IMR-90 (cell line): ENCODE measurements at regions not wholly inside any gene's neighbourhood (a gene's known extent, or its start where the extent isn't known, plus 50 kb on each side); places are given as distances from the start of the nearest gene placed in this dataset.

Experiments used
- ATAC-seq: fragments of 200-7000 bp; cut with Tn5 transposase; 2 replicates; pipeline ENCODE4 v1.9.1; 2020; ENCODE audit warnings: low read depth, mild to moderate bottlenecking, moderate library complexity
- BruUV-seq: library from RNA; stranded (reverse); fragments of 400-500 nt; replicated peaks from 2 replicates; lab custom pipeline; 2021; lab: Mats Ljungman, UMichigan
- CTCF ChIA-PET: fragments of 300-600 bp; formaldehyde crosslinking; extraction: SDS; loops from one replicate; lab custom pipeline; 2021; ENCODE audit warnings: antibody characterized with exemption; lab: Yijun Ruan, JAX
- POLR2A ChIA-PET: fragments of 300-600 bp; sonication (Branson Sonifier 250); formaldehyde crosslinking; loops from one replicate; lab custom pipeline; 2022; ENCODE audit warnings: antibody characterized with exemption; ENCODE audit not compliant: unreplicated experiment; lab: Charles Lee
- DNase-seq: peaks from one replicate; pipeline ENCODE4 v3.0.0; 2013
- H2AFZ ChIP-seq: replicated peaks from 2 replicates; pipeline ENCODE3; 2013; ENCODE audit warnings: low read length, mild to moderate bottlenecking; ENCODE audit not compliant: poor library complexity
- H2AK5ac ChIP-seq: 2 replicates; pipeline ENCODE4 v1.6.1; 2013; ENCODE audit warnings: low read depth, low read length, inconsistent platforms
- H2AK9ac ChIP-seq: replicated peaks from 2 replicates; pipeline ENCODE3; 2013; ENCODE audit warnings: mild to moderate bottlenecking, low read depth, low read length, moderate library complexity; ENCODE audit not compliant: poor library complexity
- H2BK120ac ChIP-seq: 2 replicates; pipeline ENCODE4 v1.6.1; 2013; ENCODE audit warnings: low read depth, low read length, inconsistent platforms
- H2BK15ac ChIP-seq: 3 replicates; pipeline ENCODE4 v1.6.1; 2013; ENCODE audit warnings: low read depth, low read length, inconsistent platforms
- H2BK20ac ChIP-seq: 2 replicates; pipeline ENCODE4 v1.6.1; 2013; ENCODE audit warnings: low read depth, mild to moderate bottlenecking, inconsistent platforms, low read length, moderate library complexity
- H2BK5ac ChIP-seq: 2 replicates; pipeline ENCODE4 v1.6.1; 2013; ENCODE audit warnings: mild to moderate bottlenecking, low read depth, low read length, inconsistent platforms; ENCODE audit not compliant: poor library complexity, severe bottlenecking
- H3K14ac ChIP-seq: replicated peaks from 2 replicates; pipeline ENCODE4 v1.6.1; 2013; ENCODE audit warnings: low read depth, low read length, inconsistent platforms
- H3K18ac ChIP-seq: 2 replicates; pipeline ENCODE4 v1.6.1; 2013; ENCODE audit warnings: low read depth, low read length, control low read depth
- H3K23ac ChIP-seq: 2 replicates; pipeline ENCODE4 v1.6.1; 2013; ENCODE audit warnings: low read depth, low read length, inconsistent platforms
- H3K27ac ChIP-seq: 2 replicates; pipeline ENCODE4 v1.5.1; 2013; ENCODE audit warnings: mild to moderate bottlenecking, control low read depth, low read length; ENCODE audit not compliant: insufficient read depth
- H3K27me3 ChIP-seq: 2 replicates; pipeline ENCODE4 v1.6.1; 2013; ENCODE audit warnings: low read length; ENCODE audit not compliant: control insufficient read depth, insufficient read depth
- H3K36me3 ChIP-seq: 2 replicates; pipeline ENCODE4 v1.6.1; 2013; ENCODE audit warnings: low read length, mixed read lengths; ENCODE audit not compliant: control insufficient read depth, insufficient read depth
- H3K4ac ChIP-seq: 2 replicates; pipeline ENCODE4 v1.6.1; 2013; ENCODE audit warnings: low read depth, low read length, inconsistent platforms
- H3K4me1 ChIP-seq: 2 replicates; pipeline ENCODE4 v1.6.1; 2013; ENCODE audit warnings: low read length, mixed read lengths; ENCODE audit not compliant: control insufficient read depth, insufficient read depth
- H3K4me2 ChIP-seq: 2 replicates; pipeline ENCODE4 v1.6.1; 2013; ENCODE audit warnings: low read depth, mild to moderate bottlenecking, control low read depth, low read length, moderate library complexity
- H3K4me3 ChIP-seq: 2 replicates; pipeline ENCODE4 v1.5.1; 2013; ENCODE audit warnings: low read depth, mild to moderate bottlenecking, control low read depth, low read length, moderate library complexity; ENCODE audit not compliant: insufficient read depth
- H3K56ac ChIP-seq: 2 replicates; pipeline ENCODE4 v1.6.1; 2013; ENCODE audit warnings: low read length, inconsistent platforms; ENCODE audit not compliant: insufficient read depth; ENCODE audit errors: extremely low read depth
- H3K79me1 ChIP-seq, 2 experiments: 2 replicates each; pipeline ENCODE4 v1.6.1; 2013; ENCODE audit warnings: low read length in 2 of 2, inconsistent platforms in 1 of 2, low read depth in 1 of 2
- H3K9ac ChIP-seq: 2 replicates; pipeline ENCODE4 v1.6.1; 2013; ENCODE audit warnings: low read depth, low read length, control low read depth
- H3K9me1 ChIP-seq: 2 replicates; pipeline ENCODE4 v1.6.1; 2013; ENCODE audit warnings: low read length, inconsistent platforms; ENCODE audit not compliant: insufficient read depth
- H3K9me3 ChIP-seq: 2 replicates; pipeline ENCODE4 v1.6.1; 2013; ENCODE audit warnings: low read length; ENCODE audit not compliant: control insufficient read depth, insufficient read depth
- H4K20me1 ChIP-seq: 2 replicates; pipeline ENCODE4 v1.6.1; 2013; ENCODE audit warnings: low read length, inconsistent platforms; ENCODE audit not compliant: insufficient read depth
- H4K5ac ChIP-seq: 2 replicates; pipeline ENCODE4 v1.6.1; 2013; ENCODE audit warnings: mild to moderate bottlenecking, low read depth, low read length, control low read depth
- H4K8ac ChIP-seq, 2 experiments: 2 replicates each; pipeline ENCODE4 v1.6.1; 2013; ENCODE audit warnings: low read depth in 2 of 2, low read length in 2 of 2, control low read depth in 1 of 2, inconsistent platforms in 1 of 2
- H4K91ac ChIP-seq: 2 replicates; pipeline ENCODE4 v1.6.1; 2013; ENCODE audit warnings: low read depth, low read length, inconsistent platforms; ENCODE audit not compliant: insufficient read depth
- CEBPB ChIP-seq: IDR thresholded peaks from 2 replicates; pipeline ENCODE4 v1.6.1; 2012; ENCODE audit warnings: low read depth, low read length, improper control_type of control experiment
- FOS ChIP-seq: fragments of 150-350 bp; IDR thresholded peaks from 2 replicates; pipeline ENCODE4 v1.6.1; 2016; ENCODE audit warnings: low read depth, low read length
- MAFK ChIP-seq: IDR thresholded peaks from 2 replicates; pipeline ENCODE4 v1.6.1; 2012; ENCODE audit warnings: low read depth, low read length, improper control_type of control experiment
- MAZ ChIP-seq: IDR thresholded peaks from 2 replicates; pipeline ENCODE4 v1.6.1; 2012; ENCODE audit warnings: low read depth, mild to moderate bottlenecking, low read length, improper control_type of control experiment, moderate library complexity, borderline replicate concordance
- NFE2L2 ChIP-seq: fragments of 150-350 bp; IDR thresholded peaks from 2 replicates; pipeline ENCODE4 v1.6.1; 2016; ENCODE audit warnings: low read depth, mild to moderate bottlenecking, low read length
- RCOR1 ChIP-seq: IDR thresholded peaks from 2 replicates; pipeline ENCODE4 v1.6.1; 2012; ENCODE audit warnings: mild to moderate bottlenecking, low read length, improper control_type of control experiment; ENCODE audit not compliant: insufficient replicate concordance
- WGBS, 2 experiments: methylation state at CpG; one replicate each; pipeline versions ENCODE4 v1.1.5 to v1.1.7; 2013; ENCODE audit warnings: missing lambda C conversion rate in 2 of 2; ENCODE audit not compliant: insufficient read length in 1 of 2; ENCODE audit errors: extremely low coverage in 2 of 2; 5-methylcytosine and 5-hydroxymethylcytosine counted together
- dilution Hi-C: fragments of 300-500 bp; cut with HindIII; formaldehyde crosslinking; loops from one replicate; pipeline ENCODE4 v1.14.3; 2018; ENCODE audit warnings: low sequenced_read_pairs; ENCODE audit not compliant: unreplicated experiment
- in situ Hi-C: fragments of 300-500 bp; cut with MboI; formaldehyde crosslinking; loops from 3 replicates; pipeline ENCODE4 v1.14.3; 2019; ENCODE audit warnings: low sequenced_read_pairs, inconsistent platforms, mixed read lengths
- intact Hi-C: fragments of 100-400 bp; cut with micrococcal nuclease; formaldehyde crosslinking; loops from 2 replicates; pipeline ENCODE4 v1.10.0; 2022
- TF ChIP-seq, protein P1 (sequence below): fragments of 150-350 bp; IDR thresholded peaks from 2 replicates; pipeline ENCODE4 v1.6.1; 2017; ENCODE audit warnings: mild to moderate bottlenecking, antibody characterized with exemption, low read length, low read depth
- TF ChIP-seq, protein P2 (sequence below): conservative IDR thresholded peaks from 2 replicates; pipeline ENCODE4 v1.5.1; 2012; ENCODE audit warnings: mild to moderate bottlenecking, low read depth, low read length, improper control_type of control experiment

DNA sequence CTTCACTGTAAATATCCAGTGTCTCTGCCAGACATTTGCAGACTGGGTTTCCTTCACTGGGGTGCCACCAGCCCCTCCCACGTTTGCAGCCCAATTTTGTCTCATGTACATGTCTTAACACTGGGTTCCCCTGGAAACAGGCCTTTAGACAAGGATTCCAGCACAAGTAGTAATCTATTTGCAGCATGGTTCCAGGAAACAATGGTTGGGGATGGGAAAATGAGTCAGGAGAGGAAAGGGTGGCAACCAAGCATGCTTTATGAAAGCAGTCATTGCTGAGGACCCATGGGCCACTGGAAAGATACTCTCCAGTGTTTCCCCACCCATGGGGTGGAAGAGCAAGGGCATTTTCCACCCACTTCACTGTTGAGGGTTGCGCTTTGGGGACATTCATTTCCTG, 53.6 kb upstream of the FARP1 start:
- Histone ChIP-seq H3K9me3 (peaks cover 5% of the 10 kb centered on the region), H4K91ac (0 out of 2 replicates have a peak overlapping the region, but pooled peaks have one; percentile 31), H3K14ac (peak overlapping the region; percentile 41), H3K23ac (peak overlapping the region; percentile 45; the same call in 1 of the 2 replicates), H2AK5ac (peak overlapping the region; percentile 66; the same call in 1 of the 2 replicates), H2AFZ (peak overlapping the region; percentile 64), H2AK9ac (peak overlapping the region; percentile 18), H4K8ac (peak overlapping the region in 1 of 2 experiments; percentile 41; a peak in 2 of 4 replicates), H3K27me3 (no peaks in the 10 kb centered on the region), H3K36me3 (no peaks in the 10 kb centered on the region), H3K4me3 (no peak overlapping the region), H2BK5ac (peak overlapping the region; percentile 81), H3K4me2 (no peak overlapping the region), H3K56ac (no peak overlapping the region), H3K27ac (peak overlapping the region; percentile 53; the same call in 1 of the 2 replicates), H3K4me1 (peaks cover 9% of the 10 kb centered on the region), H2BK15ac (peak overlapping the region; percentile 81; the same call in 1 of the 3 replicates), H3K18ac (peak overlapping the region; percentile 94; the same call in 1 of the 2 replicates), H4K20me1 (no peaks in the 10 kb centered on the region), H4K5ac (peak overlapping the region; percentile 86; the same call in 1 of the 2 replicates), H2BK120ac (peak overlapping the region; percentile 84), H3K79me1 (no peaks in the 10 kb centered on the region), H3K9ac (no peak overlapping the region), H3K9me1 (peaks cover 8% of the 10 kb centered on the region; the same call in 1 of the 2 replicates), H2BK20ac (peak overlapping the region; percentile 69; the same call in 1 of the 2 replicates), H3K4ac (peak overlapping the region; percentile 61; the same call in 1 of the 2 replicates)
- DNase-seq (peak; percentile 76), ATAC-seq (peak; percentile 40)
- WGBS, 2 experiments: no CpG with 5 or more reads among the region's 2 CpGs
- ChIA-PET CTCF (no interaction called here), POLR2A (no interaction called here)
- dilution Hi-C loops: no loop called here
- intact Hi-C loops: no loop called here
- BruUV-seq: no TSS peak
- TF ChIP-seq, protein P1, sequence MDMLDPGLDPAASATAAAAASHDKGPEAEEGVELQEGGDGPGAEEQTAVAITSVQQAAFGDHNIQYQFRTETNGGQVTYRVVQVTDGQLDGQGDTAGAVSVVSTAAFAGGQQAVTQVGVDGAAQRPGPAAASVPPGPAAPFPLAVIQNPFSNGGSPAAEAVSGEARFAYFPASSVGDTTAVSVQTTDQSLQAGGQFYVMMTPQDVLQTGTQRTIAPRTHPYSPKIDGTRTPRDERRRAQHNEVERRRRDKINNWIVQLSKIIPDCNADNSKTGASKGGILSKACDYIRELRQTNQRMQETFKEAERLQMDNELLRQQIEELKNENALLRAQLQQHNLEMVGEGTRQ: no peak
- TF ChIP-seq FOS: no peak
- TF ChIP-seq MAFK: no peak
- TF ChIP-seq NFE2L2: no peak
- no peak for TF ChIP-seq RCOR1
- TF ChIP-seq MAZ: no peak
- TF ChIP-seq CEBPB: no peak; the same call in 1 of the 2 replicates
- TF ChIP-seq, protein P2, sequence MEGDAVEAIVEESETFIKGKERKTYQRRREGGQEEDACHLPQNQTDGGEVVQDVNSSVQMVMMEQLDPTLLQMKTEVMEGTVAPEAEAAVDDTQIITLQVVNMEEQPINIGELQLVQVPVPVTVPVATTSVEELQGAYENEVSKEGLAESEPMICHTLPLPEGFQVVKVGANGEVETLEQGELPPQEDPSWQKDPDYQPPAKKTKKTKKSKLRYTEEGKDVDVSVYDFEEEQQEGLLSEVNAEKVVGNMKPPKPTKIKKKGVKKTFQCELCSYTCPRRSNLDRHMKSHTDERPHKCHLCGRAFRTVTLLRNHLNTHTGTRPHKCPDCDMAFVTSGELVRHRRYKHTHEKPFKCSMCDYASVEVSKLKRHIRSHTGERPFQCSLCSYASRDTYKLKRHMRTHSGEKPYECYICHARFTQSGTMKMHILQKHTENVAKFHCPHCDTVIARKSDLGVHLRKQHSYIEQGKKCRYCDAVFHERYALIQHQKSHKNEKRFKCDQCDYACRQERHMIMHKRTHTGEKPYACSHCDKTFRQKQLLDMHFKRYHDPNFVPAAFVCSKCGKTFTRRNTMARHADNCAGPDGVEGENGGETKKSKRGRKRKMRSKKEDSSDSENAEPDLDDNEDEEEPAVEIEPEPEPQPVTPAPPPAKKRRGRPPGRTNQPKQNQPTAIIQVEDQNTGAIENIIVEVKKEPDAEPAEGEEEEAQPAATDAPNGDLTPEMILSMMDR: no peak
- in situ Hi-C loops: no loop called here
